ENCODE measurements at regions not wholly inside any gene's neighbourhood (a gene's known extent, or its start where the extent isn't known, plus 50 kb on each side); places are given as distances from the start of the nearest gene placed in this dataset.
"Not testable (repeated sequence)": the region's sequence is repeated elsewhere in the genome, so short reads cannot be mapped to it uniquely, and the experiment has no call there.

GRCh38 chr9:97773091-97773490, 76.0 kb upstream of the XPA start:
- no peak for DNase-seq (ENCODE audit: low read depth)

- DNase-seq (ENCODE audit: low read depth), result no peak
These were observed 76.6 kb upstream of the XPA start for GRCh38 chr9:97773723-97774122.

DNA sequence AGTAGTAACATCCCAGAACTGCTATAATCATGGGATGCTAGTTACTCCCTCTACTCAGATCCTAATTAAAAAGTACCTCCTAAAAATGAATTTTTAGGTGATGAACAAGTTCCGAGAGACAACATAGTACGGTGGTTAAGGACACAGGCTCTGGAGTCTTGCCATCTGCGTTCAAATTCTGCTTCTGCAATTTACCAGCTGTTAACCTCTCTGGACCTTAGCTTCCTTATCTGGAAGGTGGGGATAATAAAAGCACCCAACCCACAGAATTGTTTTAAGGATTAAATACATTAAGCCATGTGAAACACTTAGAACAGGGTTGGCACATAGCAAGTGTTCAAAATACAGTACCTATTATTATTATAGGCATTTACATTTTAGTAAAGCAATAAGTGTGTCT, 77.5 kb upstream of the XPA start:
- no peak for DNase-seq (ENCODE audit: low read depth)

GRCh38 chr9:97778740-97779139, 74.3 kb upstream of the FOXE1 start:
- DNase-seq (ENCODE audit: low read depth), result not testable (repeated sequence)

DNA sequence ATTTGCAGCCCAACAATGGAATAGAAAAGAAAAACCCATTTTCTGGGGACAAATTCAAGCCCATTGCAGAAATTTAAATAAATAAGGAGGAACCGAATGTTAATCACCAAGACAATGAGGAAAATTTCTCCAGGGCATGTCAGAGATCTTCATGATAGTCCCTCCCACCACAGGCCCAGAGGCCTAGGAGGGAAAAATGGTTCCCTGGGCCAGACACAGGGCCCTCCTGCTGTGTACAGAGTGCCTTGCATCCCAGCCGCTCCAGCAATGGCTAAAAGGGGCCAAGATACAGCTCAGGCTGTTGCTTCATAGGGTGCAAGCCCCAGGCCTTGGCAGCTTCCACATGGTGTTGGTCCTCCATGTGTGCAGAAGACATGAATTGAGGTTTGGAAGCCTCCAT, 73.4 kb upstream of the FOXE1 start:
- no peak for DNase-seq (ENCODE audit: low read depth)

- no peak for DNase-seq (ENCODE audit: low read depth)
These were observed 71.1 kb upstream of the FOXE1 start for GRCh38 chr9:97781902-97782301.

- no peak for DNase-seq (ENCODE audit: low read depth)
These were observed 66.7 kb upstream of the FOXE1 start for GRCh38 chr9:97786341-97786740.

- no peak for DNase-seq (ENCODE audit: low read depth)
These were observed 65.5 kb upstream of the FOXE1 start for GRCh38 chr9:97787551-97787950.

- DNase-seq (ENCODE audit: low read depth), result no peak
These were observed 64.0 kb upstream of the FOXE1 start for GRCh38 chr9:97788763-97789663.

GRCh38 chr9:97790542-97790941, 62.5 kb upstream of the FOXE1 start:
- no peak for DNase-seq (ENCODE audit: low read depth)

DNA sequence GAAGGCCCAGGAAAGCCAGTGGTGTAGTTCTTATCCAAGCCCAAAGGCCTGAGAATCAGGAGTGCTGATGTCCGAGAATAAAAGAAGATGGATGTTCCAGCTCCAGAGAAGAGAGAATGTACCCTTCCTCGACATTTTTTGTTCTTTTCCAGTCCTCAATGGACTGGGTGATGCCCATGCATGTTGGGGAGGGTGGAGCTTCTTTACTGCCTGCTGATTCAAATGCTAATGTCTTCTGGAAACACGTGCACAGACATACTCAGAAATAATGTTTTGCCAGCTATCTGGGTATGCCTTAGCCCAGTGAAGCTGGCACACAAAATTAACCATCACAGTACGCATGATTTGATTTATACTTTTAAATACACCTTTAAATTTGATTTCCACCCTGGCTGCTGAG, 61.5 kb upstream of the FOXE1 start:
- DNase-seq (ENCODE audit: low read depth), result no peak

DNA sequence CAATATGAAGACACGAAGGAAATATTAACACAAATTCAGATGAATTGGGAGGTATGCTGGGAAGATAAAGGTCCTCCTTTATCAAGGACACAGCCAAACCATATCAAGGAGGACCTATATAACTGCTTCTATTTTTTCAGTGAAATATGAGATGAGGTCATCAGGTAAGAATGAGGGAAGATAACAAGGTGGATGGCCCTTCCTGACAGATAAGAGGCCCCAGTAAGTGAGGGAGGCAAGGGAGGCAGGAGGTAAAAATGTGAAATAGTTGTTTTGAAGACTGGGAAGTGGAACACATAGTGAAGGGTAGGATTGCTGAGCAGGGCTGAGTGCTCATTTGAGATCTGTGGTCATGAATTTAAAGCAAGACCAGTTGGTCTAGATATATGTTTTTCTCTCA, 60.0 kb upstream of the FOXE1 start:
- DNase-seq (ENCODE audit: low read depth), result no peak

GRCh38 chr9:97794666-97795065, 58.4 kb upstream of the FOXE1 start:
- no peak for DNase-seq (ENCODE audit: low read depth)

- DNase-seq (ENCODE audit: low read depth), result not testable (repeated sequence)
These were observed 56.9 kb upstream of the FOXE1 start for GRCh38 chr9:97796176-97796575.

GRCh38 chr9:97801180-97801579, 51.8 kb upstream of the FOXE1 start:
- no peak for DNase-seq (ENCODE audit: low read depth)

GRCh38 chr9:97802276-97802675, 50.8 kb upstream of the FOXE1 start:
- DNase-seq (ENCODE audit: low read depth), result no peak

- peak; percentile 58 for DNase-seq (ENCODE audit: low read depth)
These were observed 49.6 kb upstream of the FOXE1 start for GRCh38 chr9:97803167-97804058.
